WTC11 (cell line): ENCODE measurements at regions not wholly inside any gene's neighbourhood (a gene's known extent, or its start where the extent isn't known, plus 50 kb on each side); places are given as distances from the start of the nearest gene placed in this dataset.

ENCODE experiments used
- ATAC-seq: fragments of 200-7000 bp; cut with Tn5 transposase; 2 replicates; pipeline ENCODE4 v1.10.0; 2021; ENCODE audit warnings: mild to moderate bottlenecking, moderate library complexity
- CTCF ChIA-PET: fragments of 300-600 bp; sonication (Branson Sonifier 250); formaldehyde crosslinking; loops from one replicate; lab custom pipeline; 2021; ENCODE audit warnings: antibody characterized with exemption; lab: Charles Lee
- POLR2A ChIA-PET: fragments of 350-600 bp; sonication (Branson Sonifier 250); formaldehyde crosslinking; loops from one replicate; lab custom pipeline; 2021; ENCODE audit warnings: antibody characterized with exemption; lab: Charles Lee
- DNase-seq: peaks from one replicate; pipeline ENCODE4 v3.0.0; 2021; ENCODE audit warnings: low spot score
- H3K27ac Mint-ChIP-seq: 2 replicates; pipeline ENCODE4 v1.8.0; 2021; ENCODE audit warnings: mixed read lengths
- H3K27me3 Mint-ChIP-seq: 2 replicates; pipeline ENCODE4 v1.8.0; 2021; ENCODE audit warnings: low read depth, mild to moderate bottlenecking, moderate library complexity, mixed read lengths
- H3K36me3 Mint-ChIP-seq: 2 replicates; pipeline ENCODE4 v1.8.0; 2021; ENCODE audit warnings: mixed read lengths
- H3K4me1 Mint-ChIP-seq: 2 replicates; pipeline ENCODE4 v1.8.0; 2022; ENCODE audit warnings: mixed read lengths
- H3K4me3 Mint-ChIP-seq: 2 replicates; pipeline ENCODE4 v1.8.0; 2021; ENCODE audit warnings: mild to moderate bottlenecking, moderate library complexity, mixed read lengths
- H3K9me3 Mint-ChIP-seq: 2 replicates; pipeline ENCODE4 v1.8.0; 2021; ENCODE audit warnings: mixed read lengths
- AR ChIP-seq: fragments of 250-450 bp; sonication (Bioruptor Pico); IDR thresholded peaks from 2 replicates; pipeline ENCODE4 v1.9.0; 2021; ENCODE audit warnings: mild to moderate bottlenecking
- CBFB ChIP-seq: sonication (generic); formaldehyde crosslinking; IDR thresholded peaks from 2 replicates; pipeline ENCODE4 v1.8.1; 2022; ENCODE audit warnings: mild to moderate bottlenecking, low read depth, missing genetic modification reagents
- CREB1 ChIP-seq: sonication (generic); formaldehyde crosslinking; IDR thresholded peaks from 2 replicates; pipeline ENCODE4 v1.8.0; 2023; ENCODE audit warnings: mild to moderate bottlenecking, missing genetic modification reagents
- E2F5 ChIP-seq: sonication (generic); formaldehyde crosslinking; IDR thresholded peaks from 2 replicates; pipeline ENCODE4 v1.8.1; 2022; ENCODE audit warnings: mild to moderate bottlenecking, moderate library complexity, missing genetic modification reagents
- ETV6 ChIP-seq: sonication (generic); formaldehyde crosslinking; IDR thresholded peaks from 2 replicates; pipeline ENCODE4 v1.8.1; 2022; ENCODE audit warnings: mild to moderate bottlenecking, missing genetic modification reagents
- GABPB1 ChIP-seq: sonication (generic); formaldehyde crosslinking; IDR thresholded peaks from 2 replicates; pipeline ENCODE4 v1.8.1; 2023; ENCODE audit warnings: mild to moderate bottlenecking, missing genetic modification reagents
- GRHL2 ChIP-seq: fragments of 250-450 bp; sonication (Bioruptor Pico); IDR thresholded peaks from 2 replicates; pipeline ENCODE4 v1.8.0; 2022; ENCODE audit warnings: mild to moderate bottlenecking, moderate library complexity; ENCODE audit not compliant: insufficient replicate concordance, severe bottlenecking
- HMGA2 ChIP-seq: fragments of 250-450 bp; sonication (Bioruptor Pico); IDR thresholded peaks from 2 replicates; pipeline ENCODE4 v1.4.0; 2021; ENCODE audit warnings: mild to moderate bottlenecking, moderate library complexity
- IRF2 ChIP-seq: sonication (generic); formaldehyde crosslinking; IDR thresholded peaks from 2 replicates; pipeline ENCODE4 v1.8.0; 2022; ENCODE audit warnings: low read depth, missing genetic modification reagents, borderline replicate concordance
- JUN ChIP-seq: sonication (generic); formaldehyde crosslinking; IDR thresholded peaks from 2 replicates; pipeline ENCODE4 v1.8.0; 2023; ENCODE audit warnings: mild to moderate bottlenecking, missing genetic modification reagents
- MAX ChIP-seq: sonication (generic); formaldehyde crosslinking; IDR thresholded peaks from 2 replicates; pipeline ENCODE4 v1.8.0; 2022; ENCODE audit warnings: mild to moderate bottlenecking, missing genetic modification reagents
- NFATC4 ChIP-seq: fragments of 250-450 bp; sonication (Bioruptor Pico); IDR thresholded peaks from 2 replicates; pipeline ENCODE4 v1.9.0; 2021; ENCODE audit warnings: mild to moderate bottlenecking
- NR1H2 ChIP-seq: sonication (generic); formaldehyde crosslinking; IDR thresholded peaks from 2 replicates; pipeline ENCODE4 v1.9.0; 2021; ENCODE audit warnings: mild to moderate bottlenecking, moderate library complexity, missing genetic modification reagents
- NR2C2 ChIP-seq: sonication (generic); formaldehyde crosslinking; IDR thresholded peaks from 2 replicates; pipeline ENCODE4 v1.8.0; 2022; ENCODE audit warnings: mild to moderate bottlenecking, missing genetic modification reagents
- OVOL2 ChIP-seq: fragments of 250-450 bp; sonication (Bioruptor Pico); IDR thresholded peaks from 2 replicates; pipeline ENCODE4 v1.9.0; 2021; ENCODE audit warnings: mild to moderate bottlenecking, borderline replicate concordance
- SMAD4 ChIP-seq: sonication (generic); formaldehyde crosslinking; IDR thresholded peaks from 2 replicates; pipeline ENCODE4 v1.8.0; 2022; ENCODE audit warnings: mild to moderate bottlenecking, missing genetic modification reagents
- SOX15 ChIP-seq: fragments of 250-450 bp; sonication (Bioruptor Pico); IDR thresholded peaks from 2 replicates; pipeline ENCODE4 v1.9.0; 2021; ENCODE audit warnings: mild to moderate bottlenecking
- ZBTB21 ChIP-seq: sonication (generic); formaldehyde crosslinking; IDR thresholded peaks from 2 replicates; pipeline ENCODE4 v1.8.1; 2023; ENCODE audit warnings: mild to moderate bottlenecking, missing genetic modification reagents, borderline replicate concordance
- ZNF121 ChIP-seq: sonication (generic); formaldehyde crosslinking; IDR thresholded peaks from 2 replicates; pipeline ENCODE4 v1.8.0; 2023; ENCODE audit warnings: missing genetic modification reagents
- ZNF423 ChIP-seq: fragments of 250-450 bp; sonication (Bioruptor Pico); IDR thresholded peaks from 2 replicates; pipeline ENCODE4 v2.1.2; 2022; ENCODE audit warnings: mild to moderate bottlenecking, moderate library complexity
- TF ChIP-seq, protein P1 (sequence below): fragments of 250-450 bp; sonication (Bioruptor Pico); IDR thresholded peaks from 2 replicates; pipeline ENCODE4 v1.8.0; 2021; ENCODE audit warnings: mild to moderate bottlenecking
- TF ChIP-seq, protein P2 (sequence below): sonication (generic); formaldehyde crosslinking; IDR thresholded peaks from 2 replicates; pipeline ENCODE4 v1.8.1; 2023; ENCODE audit warnings: mild to moderate bottlenecking, missing genetic modification reagents, moderate library complexity
- TF ChIP-seq, protein P3 (sequence below): sonication (generic); formaldehyde crosslinking; IDR thresholded peaks from 2 replicates; pipeline ENCODE4 v1.8.0; 2022; ENCODE audit warnings: mild to moderate bottlenecking, missing genetic modification reagents

DNA sequence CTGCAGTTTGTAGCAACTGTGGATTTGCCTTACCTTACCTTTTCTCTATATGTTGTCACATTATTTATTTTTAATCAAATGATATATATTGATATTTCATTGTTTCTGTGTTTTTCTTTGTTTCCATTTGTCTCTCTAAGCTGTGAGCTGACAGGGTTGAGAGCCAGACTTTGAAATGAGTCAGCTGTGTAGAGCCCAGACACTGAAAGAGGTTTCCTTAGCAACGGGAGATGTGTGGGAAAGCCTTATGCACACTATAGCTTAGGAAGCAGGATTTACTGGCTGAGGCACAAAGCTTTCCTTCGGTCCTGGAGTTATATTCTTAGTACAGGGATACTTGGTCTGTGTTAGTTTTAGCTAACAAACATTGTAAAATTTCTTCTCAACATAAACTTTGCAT, 192.2 kb downstream of the FGF13 start (continued):
- TF ChIP-seq, protein P1, sequence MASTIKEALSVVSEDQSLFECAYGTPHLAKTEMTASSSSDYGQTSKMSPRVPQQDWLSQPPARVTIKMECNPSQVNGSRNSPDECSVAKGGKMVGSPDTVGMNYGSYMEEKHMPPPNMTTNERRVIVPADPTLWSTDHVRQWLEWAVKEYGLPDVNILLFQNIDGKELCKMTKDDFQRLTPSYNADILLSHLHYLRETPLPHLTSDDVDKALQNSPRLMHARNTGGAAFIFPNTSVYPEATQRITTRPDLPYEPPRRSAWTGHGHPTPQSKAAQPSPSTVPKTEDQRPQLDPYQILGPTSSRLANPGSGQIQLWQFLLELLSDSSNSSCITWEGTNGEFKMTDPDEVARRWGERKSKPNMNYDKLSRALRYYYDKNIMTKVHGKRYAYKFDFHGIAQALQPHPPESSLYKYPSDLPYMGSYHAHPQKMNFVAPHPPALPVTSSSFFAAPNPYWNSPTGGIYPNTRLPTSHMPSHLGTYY (CRISPR knock-in tag), result no peak
- TF ChIP-seq NFATC4 (no peak), E2F5 (CRISPR knock-in tag) (no peak), ZNF423 (CRISPR knock-in tag) (no peak), CREB1 (no peak), GABPB1 (CRISPR knock-in tag) (no peak), NR1H2 (CRISPR knock-in tag) (no peak)

- Mint-ChIP-seq H3K27me3 (no peaks in the 10 kb centered on the region), H3K36me3 (peaks cover 7% of the 10 kb centered on the region), H3K9me3 (peaks cover 9% of the 10 kb centered on the region), H3K4me3 (no peak overlapping the region), H3K27ac (no peak overlapping the region), H3K4me1 (no peaks in the 10 kb centered on the region)
- DNase-seq (no peak), ATAC-seq (no peak)
- CTCF ChIA-PET, result no interaction called here
- TF ChIP-seq, protein P2, sequence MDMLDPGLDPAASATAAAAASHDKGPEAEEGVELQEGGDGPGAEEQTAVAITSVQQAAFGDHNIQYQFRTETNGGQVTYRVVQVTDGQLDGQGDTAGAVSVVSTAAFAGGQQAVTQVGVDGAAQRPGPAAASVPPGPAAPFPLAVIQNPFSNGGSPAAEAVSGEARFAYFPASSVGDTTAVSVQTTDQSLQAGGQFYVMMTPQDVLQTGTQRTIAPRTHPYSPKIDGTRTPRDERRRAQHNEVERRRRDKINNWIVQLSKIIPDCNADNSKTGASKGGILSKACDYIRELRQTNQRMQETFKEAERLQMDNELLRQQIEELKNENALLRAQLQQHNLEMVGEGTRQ, result no peak
- no peak for TF ChIP-seq CBFB (CRISPR knock-in tag)
- TF ChIP-seq AR (CRISPR knock-in tag), result no peak
- TF ChIP-seq IRF2 (CRISPR knock-in tag), result no peak
- no peak for TF ChIP-seq OVOL2 (CRISPR knock-in tag)
- no peak for TF ChIP-seq JUN (CRISPR knock-in tag)
- no peak for TF ChIP-seq ZNF423 (CRISPR knock-in tag)
- TF ChIP-seq, protein P3, sequence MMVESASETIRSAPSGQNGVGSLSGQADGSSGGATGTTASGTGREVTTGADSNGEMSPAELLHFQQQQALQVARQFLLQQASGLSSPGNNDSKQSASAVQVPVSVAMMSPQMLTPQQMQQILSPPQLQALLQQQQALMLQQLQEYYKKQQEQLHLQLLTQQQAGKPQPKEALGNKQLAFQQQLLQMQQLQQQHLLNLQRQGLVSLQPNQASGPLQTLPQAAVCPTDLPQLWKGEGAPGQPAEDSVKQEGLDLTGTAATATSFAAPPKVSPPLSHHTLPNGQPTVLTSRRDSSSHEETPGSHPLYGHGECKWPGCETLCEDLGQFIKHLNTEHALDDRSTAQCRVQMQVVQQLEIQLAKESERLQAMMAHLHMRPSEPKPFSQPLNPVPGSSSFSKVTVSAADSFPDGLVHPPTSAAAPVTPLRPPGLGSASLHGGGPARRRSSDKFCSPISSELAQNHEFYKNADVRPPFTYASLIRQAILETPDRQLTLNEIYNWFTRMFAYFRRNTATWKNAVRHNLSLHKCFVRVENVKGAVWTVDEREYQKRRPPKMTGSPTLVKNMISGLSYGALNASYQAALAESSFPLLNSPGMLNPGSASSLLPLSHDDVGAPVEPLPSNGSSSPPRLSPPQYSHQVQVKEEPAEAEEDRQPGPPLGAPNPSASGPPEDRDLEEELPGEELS, result no peak
- TF ChIP-seq SOX15 (CRISPR knock-in tag), result no peak
- TF ChIP-seq ZNF121 (CRISPR knock-in tag), result no peak
- TF ChIP-seq ETV6, result no peak
- no peak for TF ChIP-seq MAX (CRISPR knock-in tag)
- TF ChIP-seq ZBTB21, result no peak
- no peak for TF ChIP-seq HMGA2 (CRISPR knock-in tag)
- no peak for TF ChIP-seq NR2C2 (CRISPR knock-in tag)
- no peak for TF ChIP-seq SMAD4 (CRISPR knock-in tag)
- TF ChIP-seq GRHL2 (CRISPR knock-in tag), result no peak
- POLR2A ChIA-PET, result no interaction called here
Measured at GRCh38 chrX:138504273-138504672, 207.2 kb downstream of the FGF13 start.
